Muscle of back (tissue), 3 donors: ENCODE measurements at regions not wholly inside any gene's neighbourhood (a gene's known extent, or its start where the extent isn't known, plus 50 kb on each side); places are given as distances from the start of the nearest gene placed in this dataset.

Experiments
- DNase-seq, 3 donors: peaks; one replicate each; pipeline versions ENCODE4 v3.0.0 to v3.0.0-alpha.2; 2013

GRCh38 chr2:43057742-43058725 lies 168.4 kb downstream of the ZFP36L2 start:
- DNase-seq: no peak

- DNase-seq: no peak
Measured at GRCh38 chr2:43057026-43057741, 169.2 kb downstream of the ZFP36L2 start.

DNA sequence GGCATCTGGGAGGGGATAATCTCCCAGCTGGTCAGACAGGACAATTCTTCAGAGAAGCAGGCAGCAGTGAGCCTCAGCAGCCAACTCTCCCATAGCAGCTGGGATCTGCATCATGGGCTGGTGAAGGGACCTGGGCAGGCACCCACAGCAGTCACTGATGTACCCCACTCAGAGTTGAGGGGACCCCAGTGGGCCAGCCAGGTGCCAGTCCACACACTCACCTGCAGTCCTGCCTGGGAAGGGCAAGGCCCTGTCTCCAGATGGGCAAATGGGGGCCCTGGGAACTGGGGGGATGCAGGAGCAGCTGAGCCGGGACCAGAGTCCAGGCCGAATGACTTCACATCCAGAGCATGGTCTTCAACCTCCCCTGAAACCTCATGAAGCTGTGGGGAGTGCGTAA lies 170.4 kb downstream of the ZFP36L2 start:
- no peak for DNase-seq

DNA sequence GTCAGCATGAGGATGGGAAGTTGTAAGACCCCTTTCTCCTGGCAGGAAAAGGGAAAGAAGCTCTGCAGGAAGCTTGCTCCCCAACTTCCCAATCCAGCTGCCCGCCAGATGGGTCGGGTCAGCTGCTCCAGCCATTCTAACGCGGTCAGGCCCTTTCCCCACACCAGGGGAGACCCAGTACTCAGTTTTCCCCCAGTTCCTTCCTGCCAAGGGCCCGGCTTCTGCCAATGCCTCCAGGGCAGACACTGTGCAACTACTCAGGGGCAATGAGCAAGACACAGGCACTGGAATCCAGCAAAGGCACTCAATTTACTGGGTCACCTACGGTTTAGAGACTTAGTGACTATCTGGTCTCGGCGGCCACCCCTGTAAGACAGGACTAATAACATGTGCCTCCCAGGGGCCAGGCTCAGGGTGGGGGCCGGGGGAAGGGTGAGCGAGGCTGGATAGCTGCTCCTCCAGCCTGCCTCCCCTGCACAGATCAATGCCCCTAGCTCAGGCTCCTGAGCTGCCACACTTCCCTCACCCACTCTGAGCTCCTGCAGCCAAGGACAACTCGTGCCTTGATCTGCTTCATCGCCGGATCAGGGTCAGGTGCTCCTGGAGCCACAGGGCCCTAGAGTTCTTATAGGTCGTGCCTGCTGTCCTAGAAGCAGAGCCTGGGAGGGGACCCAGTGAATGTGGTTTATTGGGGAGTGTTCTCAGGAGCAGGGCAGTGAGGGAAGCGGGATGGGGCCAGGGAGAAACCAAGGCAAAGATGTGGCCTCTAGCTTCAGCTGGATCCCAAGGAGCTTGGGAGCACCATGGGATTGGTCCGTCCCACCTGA lies 171.1 kb downstream of the ZFP36L2 start:
- no peak for DNase-seq

DNA sequence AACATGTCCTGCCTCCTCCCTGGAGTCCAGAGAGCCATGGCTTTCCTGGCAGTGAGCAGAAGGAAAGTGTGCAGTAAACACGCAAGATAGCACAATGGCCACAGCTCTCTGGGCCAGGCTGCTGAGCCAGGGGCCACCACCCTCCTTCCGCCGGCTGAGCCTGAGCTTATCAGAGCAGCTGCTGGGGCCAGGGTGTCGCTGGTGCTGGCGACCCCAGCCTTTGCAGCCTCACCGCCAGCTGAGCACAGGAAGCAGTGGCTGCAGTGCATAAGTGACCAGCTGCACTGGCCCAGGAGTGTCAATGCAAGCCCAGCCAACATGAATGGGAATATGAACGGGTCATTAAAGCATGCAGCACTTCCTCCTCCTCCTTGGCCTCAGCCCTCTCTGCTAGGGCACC lies 172.0 kb downstream of the ZFP36L2 start:
- peak in 1 of 3 donors; percentile 68 for DNase-seq

DNA sequence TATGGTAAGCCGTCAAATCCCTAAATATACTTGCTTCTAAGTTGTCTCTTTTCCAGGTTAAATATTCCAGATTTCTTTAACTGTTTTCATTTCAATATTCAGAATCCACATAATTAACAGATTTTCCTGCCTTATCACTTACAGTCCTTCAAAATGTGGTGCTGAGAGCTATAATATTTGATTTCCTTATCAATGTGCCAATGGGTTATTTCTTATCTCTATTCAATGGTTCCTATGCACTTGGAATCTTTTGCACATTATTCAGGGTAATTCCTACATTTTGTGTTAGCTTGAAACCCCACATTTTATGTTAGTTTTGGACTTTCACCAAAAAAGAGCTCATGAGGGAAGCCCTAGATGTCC lies 173.5 kb downstream of the ZFP36L2 start:
- no peak for DNase-seq

DNA sequence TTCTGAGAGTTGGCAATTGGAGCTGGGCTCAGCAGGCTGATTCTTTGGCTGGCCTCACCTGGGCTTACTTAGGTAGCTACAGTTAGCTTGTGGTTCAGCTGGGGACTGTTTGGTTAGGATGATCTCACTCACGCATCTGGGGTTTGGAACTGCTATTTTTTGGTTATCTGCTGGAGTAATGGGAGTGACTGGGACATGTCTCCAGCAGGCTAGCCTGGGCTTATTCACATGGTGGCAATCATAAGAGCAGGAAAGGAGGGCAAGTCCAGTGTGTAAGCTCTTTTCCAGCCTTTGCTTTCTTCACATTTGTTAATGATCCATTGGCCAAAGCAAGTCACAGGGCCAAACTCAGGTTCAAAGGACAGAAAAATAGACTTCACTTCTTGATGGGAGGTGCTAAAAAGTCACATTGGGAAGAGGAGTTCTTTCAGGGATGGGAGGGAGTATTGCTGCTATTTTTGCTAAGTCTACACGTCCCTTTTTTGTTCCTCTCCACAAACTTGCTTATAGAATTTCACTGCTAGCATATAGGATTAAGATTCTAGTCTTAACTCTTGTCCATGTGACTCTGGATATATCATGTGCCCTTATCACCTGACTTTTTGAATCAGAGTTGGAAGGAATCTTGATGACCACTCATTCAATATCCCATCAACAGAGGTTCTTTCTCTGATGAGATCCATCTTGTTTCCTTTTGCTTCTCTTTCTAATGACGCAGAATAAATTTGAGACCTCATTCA lies 174.0 kb downstream of the ZFP36L2 start:
- no peak for DNase-seq

GRCh38 chr2:43051338-43051737 lies 175.1 kb downstream of the ZFP36L2 start:
- no peak for DNase-seq

DNA sequence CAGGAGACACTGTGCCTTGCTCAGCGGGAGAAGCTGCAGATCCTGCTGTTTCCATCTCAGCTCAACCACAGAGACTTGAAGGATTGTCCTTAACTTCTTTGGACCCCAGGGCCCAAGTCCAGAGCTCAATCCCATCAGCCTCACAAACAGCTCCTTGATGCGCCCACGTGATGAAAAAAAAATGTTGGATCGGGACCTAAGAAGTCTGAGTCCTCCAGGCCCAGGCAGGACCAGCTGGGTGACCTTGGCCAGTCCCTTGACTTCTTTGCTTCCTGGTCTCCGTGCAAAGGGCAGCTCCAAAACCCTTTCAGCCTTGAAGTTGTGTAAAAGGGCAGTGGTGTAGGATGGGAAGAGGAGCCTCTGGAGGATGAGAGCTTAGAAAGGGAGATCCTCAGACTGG lies 175.5 kb downstream of the ZFP36L2 start:
- DNase-seq: no peak

- peak in 1 of 3 donors; percentile 67 for DNase-seq
Measured at GRCh38 chr2:43049836-43050801, 176.3 kb downstream of the ZFP36L2 start.

DNA sequence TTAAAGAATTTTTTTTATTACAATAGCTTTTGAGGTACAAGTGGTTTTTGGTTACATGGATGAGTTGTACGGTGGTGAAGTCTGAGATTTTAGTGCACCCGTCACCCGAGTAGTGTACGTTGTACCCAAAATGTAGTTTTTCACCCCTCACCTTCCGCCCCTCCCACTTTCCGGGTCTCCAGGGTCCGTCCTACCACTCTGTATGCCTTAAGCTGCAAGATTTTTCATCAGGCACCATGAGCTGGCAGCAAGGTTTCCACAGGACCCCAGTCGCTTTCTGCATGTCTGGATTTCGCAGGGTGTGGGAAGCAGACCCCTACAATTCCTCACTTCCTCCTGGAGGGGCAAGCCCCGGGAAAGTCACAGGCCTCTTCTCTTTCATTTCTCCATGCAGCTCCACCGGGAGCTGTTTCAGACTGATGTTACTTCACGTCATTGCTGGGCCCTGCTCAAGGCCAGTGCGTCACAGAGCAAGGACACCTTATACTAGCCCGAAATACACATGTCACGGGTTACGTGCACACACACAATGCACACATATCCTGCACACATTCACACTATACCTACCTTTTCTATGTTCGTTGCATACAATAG lies 179.1 kb downstream of the ZFP36L2 start:
- peak in 1 of 3 donors; percentile 63 for DNase-seq

DNA sequence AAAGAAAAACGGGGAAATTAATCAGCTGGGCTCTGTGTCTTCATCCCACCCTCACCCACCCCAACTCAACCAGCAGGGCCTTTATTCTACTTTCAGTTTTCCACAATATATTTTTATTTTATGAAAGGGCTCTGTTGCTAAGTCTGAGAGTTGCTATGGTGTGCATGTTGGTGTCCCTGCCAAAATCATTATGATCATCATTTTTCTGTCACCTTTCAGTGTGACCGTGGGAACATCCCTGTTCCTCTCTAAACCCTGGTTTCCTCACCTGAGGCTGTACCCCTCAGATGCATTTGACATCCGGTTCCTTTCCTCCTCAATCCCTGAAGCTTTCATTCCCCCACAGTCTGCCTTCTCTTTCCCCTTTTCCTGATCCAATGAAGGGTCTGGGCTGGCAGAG lies 180.5 kb downstream of the ZFP36L2 start:
- peak in 1 of 3 donors; percentile 67 for DNase-seq

DNA sequence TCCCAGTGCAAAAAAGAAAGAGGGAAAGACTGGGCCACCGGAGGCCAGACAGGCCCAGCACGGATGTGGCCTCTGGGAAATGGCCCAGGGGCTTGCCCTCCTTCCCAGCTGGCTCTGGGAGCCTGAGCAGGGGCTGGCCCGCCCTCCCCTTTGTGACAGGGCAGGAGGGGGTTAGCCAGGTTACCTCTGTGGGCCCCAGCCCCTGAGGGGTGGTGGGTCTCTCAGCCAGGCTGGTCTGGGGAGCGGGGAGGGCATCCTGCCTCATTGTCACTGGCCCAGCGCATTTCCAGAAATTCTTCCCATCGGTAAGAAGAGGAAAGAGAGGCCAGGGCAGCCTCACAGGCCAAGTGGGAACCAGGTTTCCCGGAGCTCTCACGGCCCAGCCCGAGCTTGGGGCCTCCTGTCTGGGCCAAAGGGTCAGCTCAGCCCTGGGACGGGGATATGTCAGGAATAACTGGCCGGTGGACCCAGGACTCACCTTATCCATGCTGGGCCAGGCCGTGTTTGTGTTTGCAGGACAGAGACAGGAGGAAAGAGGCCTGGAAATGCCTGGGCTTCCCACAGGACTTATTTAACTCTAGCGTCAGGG lies 182.2 kb downstream of the ZFP36L2 start:
- peak in 1 of 3 donors; percentile 60 for DNase-seq

GRCh38 chr2:43043553-43043870 lies 182.9 kb downstream of the ZFP36L2 start:
- DNase-seq: no peak

- peak; percentile 89 to 99 (median 94) for DNase-seq
Measured at GRCh38 chr2:43041661-43042360, 184.6 kb downstream of the ZFP36L2 start.

DNA sequence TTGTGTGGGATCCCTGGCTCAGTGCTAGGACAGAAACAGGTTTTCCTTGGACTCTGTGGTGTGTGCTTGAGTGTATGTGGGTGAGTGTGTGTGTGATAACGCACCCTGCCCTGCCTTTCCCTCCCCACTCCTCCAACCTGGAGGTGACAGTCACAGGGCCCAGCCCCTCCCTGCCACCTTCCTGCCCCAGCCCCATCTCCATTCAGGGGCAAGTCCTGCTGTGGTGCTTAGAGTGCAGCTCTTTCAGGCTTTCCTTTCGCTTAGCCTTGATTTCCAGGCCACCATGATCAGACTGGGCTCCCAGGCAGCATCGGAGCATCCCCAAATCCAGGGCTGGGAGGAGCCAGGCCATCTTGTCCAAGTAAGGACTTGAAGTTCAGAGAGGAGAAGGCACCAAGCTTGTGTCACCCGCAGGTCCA lies 185.2 kb downstream of the ZFP36L2 start:
- DNase-seq: peak in 1 of 3 donors; percentile 67

DNA sequence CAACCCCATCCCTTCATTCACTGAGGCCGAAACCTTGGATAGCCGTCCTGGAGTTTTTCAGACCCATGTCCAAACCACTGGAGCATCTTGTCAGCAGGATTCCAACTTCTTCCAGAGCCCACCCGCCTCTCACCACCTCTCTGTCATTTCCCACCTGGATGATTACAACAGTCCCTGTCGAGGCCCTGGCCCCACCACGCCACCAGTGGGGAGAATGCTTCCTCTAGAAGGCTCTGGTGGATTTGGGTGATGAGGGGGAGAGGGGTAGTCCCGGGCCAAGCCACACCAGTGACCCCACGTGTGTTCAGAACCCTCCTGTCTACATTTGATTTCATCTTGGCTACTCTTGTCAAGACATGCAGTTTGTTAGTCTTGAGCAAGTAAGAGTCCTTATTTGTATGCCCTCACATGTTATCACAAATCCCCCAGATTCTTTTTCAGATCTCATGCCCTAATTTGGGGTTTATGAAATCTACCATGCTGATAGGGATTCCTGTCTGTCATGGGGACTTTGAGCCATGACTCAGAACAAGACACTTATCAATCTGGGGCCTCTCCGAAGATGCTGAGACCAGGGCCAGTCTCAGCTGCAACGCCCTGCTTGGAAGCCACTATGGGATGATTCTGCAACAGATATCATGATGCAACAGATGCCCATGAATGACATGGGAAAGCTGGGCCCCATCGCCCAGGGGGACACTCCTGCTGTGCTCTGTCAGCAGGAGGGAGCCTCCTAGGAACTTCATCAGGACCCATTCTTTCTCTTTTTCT lies 186.1 kb downstream of the ZFP36L2 start:
- no peak for DNase-seq
